ENCODE measurements at regions not wholly inside any gene's neighbourhood (a gene's known extent, or its start where the extent isn't known, plus 50 kb on each side); places are given as distances from the start of the nearest gene placed in this dataset.

GRCh38 chr3:96361241-96361640 is 453.2 kb upstream of the EPHA6 start:
- Mint-ChIP-seq H3K4me3 (no peak overlapping the region), H3K27me3 (no peaks in the 10 kb centered on the region), H3K9me3 (peaks cover 8% of the 10 kb centered on the region), H3K36me3 (no peaks in the 10 kb centered on the region), H3K27ac (no peak overlapping the region), H3K4me1 (no peaks in the 10 kb centered on the region)
- DNase-seq, result no peak
- CTCF ChIA-PET, result no interaction called here

GRCh38 chr3:96370637-96371036 is 443.8 kb upstream of the EPHA6 start:
- Mint-ChIP-seq H3K4me3 (no peak overlapping the region), H3K4me1 (no peaks in the 10 kb centered on the region), H3K9me3 (peaks cover 6% of the 10 kb centered on the region), H3K27me3 (no peaks in the 10 kb centered on the region), H3K27ac (no peak overlapping the region), H3K36me3 (no peaks in the 10 kb centered on the region)
- CTCF ChIA-PET, result no interaction called here
- DNase-seq, result no peak

GRCh38 chr3:96410006-96410730 is 404.2 kb upstream of the EPHA6 start:
- Mint-ChIP-seq H3K9me3 (peaks cover 5% of the 10 kb centered on the region), H3K27ac (no peak overlapping the region)

DNA sequence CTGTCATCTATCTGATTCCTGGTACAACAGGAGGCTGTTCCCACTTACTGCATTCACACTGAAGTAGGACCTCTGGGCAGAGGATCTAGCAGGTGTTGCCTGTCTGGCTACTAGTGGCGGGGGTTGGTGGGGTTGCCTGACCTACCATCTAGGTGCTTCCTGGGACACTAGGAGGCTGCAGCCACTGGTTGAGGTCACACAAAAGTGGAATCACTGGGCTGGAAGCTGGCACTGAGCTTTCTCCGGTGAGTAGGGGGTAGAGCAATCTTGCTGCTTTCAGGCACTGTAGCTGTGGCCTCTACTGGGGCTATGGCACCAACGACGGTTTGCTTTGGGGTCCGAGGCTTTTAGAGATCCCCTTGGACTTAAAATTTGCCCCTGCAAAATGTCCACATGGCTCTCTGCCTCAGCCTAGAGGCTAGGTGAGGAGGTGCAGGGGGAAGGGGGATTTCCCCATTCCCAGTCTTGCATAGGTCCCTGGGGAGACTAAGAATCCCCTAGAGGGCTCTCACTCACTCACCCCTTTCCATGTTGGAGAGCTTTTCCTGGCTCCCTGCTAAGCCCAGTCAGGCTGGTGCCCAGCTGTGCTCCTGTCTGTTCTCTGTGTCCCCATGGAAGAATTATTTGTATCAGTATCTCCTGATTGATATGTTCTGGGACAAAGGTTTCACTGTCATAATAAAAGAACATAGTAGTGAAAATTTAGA is 397.7 kb upstream of the EPHA6 start:
- Mint-ChIP-seq H3K27ac (no peak overlapping the region), H3K9me3 (peaks cover 2% of the 10 kb centered on the region), H3K4me3 (no peak overlapping the region), H3K27me3 (no peaks in the 10 kb centered on the region), H3K4me1 (no peaks in the 10 kb centered on the region), H3K36me3 (no peaks in the 10 kb centered on the region)
- no peak for DNase-seq
- CTCF ChIA-PET, result interaction anchor here (0.6 kb wide), 1 partner anchor 602 kb away, joined by 3 read pairs; no protein-coding TSS in a partner anchor

More at GRCh38 chr3:96410006-96410730, 404.2 kb upstream of the EPHA6 start:
- H3K4me1 Mint-ChIP-seq, result no peaks in the 10 kb centered on the region
- no peak for DNase-seq
- H3K27me3 Mint-ChIP-seq, result no peaks in the 10 kb centered on the region
- H3K4me3 Mint-ChIP-seq, result no peak overlapping the region
- H3K36me3 Mint-ChIP-seq, result no peaks in the 10 kb centered on the region
- CTCF ChIA-PET, result no interaction called here

- Mint-ChIP-seq H3K27me3 (no peaks in the 10 kb centered on the region), H3K9me3 (peaks cover 5% of the 10 kb centered on the region), H3K4me3 (no peak overlapping the region), H3K4me1 (no peaks in the 10 kb centered on the region), H3K36me3 (no peaks in the 10 kb centered on the region), H3K27ac (no peak overlapping the region)
- CTCF ChIA-PET, result no interaction called here
- no peak for DNase-seq
Observed at GRCh38 chr3:96428097-96428496, 386.3 kb upstream of the EPHA6 start.

GRCh38 chr3:96430079-96430478 is 384.3 kb upstream of the EPHA6 start:
- CTCF ChIA-PET, result no interaction called here
- H3K27ac Mint-ChIP-seq, result no peak overlapping the region
- no peaks in the 10 kb centered on the region for H3K36me3 Mint-ChIP-seq
- no peak overlapping the region for H3K4me3 Mint-ChIP-seq
- no peaks in the 10 kb centered on the region for H3K4me1 Mint-ChIP-seq
- H3K9me3 Mint-ChIP-seq, result peaks cover 3% of the 10 kb centered on the region
- DNase-seq, result no peak
- no peaks in the 10 kb centered on the region for H3K27me3 Mint-ChIP-seq

GRCh38 chr3:96434651-96435050 is 379.7 kb upstream of the EPHA6 start:
- no peak overlapping the region for H3K27ac Mint-ChIP-seq
- no peaks in the 10 kb centered on the region for H3K4me1 Mint-ChIP-seq
- no peaks in the 10 kb centered on the region for H3K27me3 Mint-ChIP-seq
- CTCF ChIA-PET, result interaction anchor here (0.7 kb wide), 1 partner anchor 533 kb away, joined by 3 read pairs; no protein-coding TSS in a partner anchor
- H3K36me3 Mint-ChIP-seq, result no peaks in the 10 kb centered on the region
- no peak overlapping the region for H3K4me3 Mint-ChIP-seq
- no peak for DNase-seq
- peaks cover 2% of the 10 kb centered on the region for H3K9me3 Mint-ChIP-seq

- H3K27ac Mint-ChIP-seq, result no peak overlapping the region
- DNase-seq, result no peak
- CTCF ChIA-PET, result no interaction called here
- H3K36me3 Mint-ChIP-seq, result no peaks in the 10 kb centered on the region
- no peak overlapping the region for H3K4me3 Mint-ChIP-seq
- H3K9me3 Mint-ChIP-seq, result peaks cover 3% of the 10 kb centered on the region
- H3K4me1 Mint-ChIP-seq, result no peaks in the 10 kb centered on the region
- H3K27me3 Mint-ChIP-seq, result no peaks in the 10 kb centered on the region
Observed at GRCh38 chr3:96449346-96449745, 365.0 kb upstream of the EPHA6 start.

GRCh38 chr3:96449803-96450202 is 364.6 kb upstream of the EPHA6 start:
- Mint-ChIP-seq H3K36me3 (no peaks in the 10 kb centered on the region), H3K9me3 (peaks cover 3% of the 10 kb centered on the region), H3K27ac (no peak overlapping the region), H3K4me3 (no peak overlapping the region), H3K4me1 (no peaks in the 10 kb centered on the region), H3K27me3 (no peaks in the 10 kb centered on the region)
- no peak for DNase-seq
- CTCF ChIA-PET, result no interaction called here

DNA sequence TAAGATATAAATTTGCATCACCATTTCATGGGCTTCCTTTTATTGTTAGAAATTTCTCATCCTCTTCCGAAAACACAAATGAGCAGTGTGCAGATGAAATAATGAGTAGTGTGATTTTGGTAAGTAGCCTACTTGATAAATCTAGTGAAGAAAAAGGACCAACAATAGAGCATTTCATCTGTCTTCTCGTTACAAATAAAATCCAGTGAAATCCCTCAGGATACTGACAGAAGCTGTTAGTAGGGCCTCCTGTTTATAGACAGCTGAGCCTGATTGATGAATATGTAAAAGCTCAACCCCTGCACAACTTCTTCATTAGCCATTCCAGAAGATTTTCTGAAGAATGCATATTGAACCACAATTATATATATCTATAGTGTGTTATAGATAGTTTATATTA is 363.7 kb upstream of the EPHA6 start:
- CTCF ChIA-PET, result no interaction called here
- Mint-ChIP-seq H3K4me1 (no peaks in the 10 kb centered on the region), H3K9me3 (peaks cover 3% of the 10 kb centered on the region), H3K36me3 (no peaks in the 10 kb centered on the region), H3K4me3 (no peak overlapping the region), H3K27me3 (no peaks in the 10 kb centered on the region), H3K27ac (no peak overlapping the region)
- DNase-seq, result no peak

DNA sequence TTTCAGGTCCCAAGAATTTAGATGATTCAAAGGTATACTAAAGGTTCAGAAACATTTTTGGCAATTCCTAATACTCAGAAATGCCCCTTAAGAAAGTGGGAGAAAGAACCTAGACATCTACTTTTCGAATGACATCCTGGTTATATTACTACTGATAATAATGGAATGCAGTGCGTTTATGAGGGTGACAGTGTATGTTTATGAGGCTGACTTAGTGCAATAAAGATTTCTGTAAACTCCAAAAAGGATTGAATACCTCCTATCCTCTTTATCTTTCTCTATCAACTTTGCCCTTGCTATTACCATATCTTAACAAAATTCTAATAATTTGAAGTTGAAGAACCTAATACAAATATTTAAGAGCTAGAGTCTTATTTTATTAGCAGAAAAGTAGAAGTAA is 348.9 kb upstream of the EPHA6 start:
- Mint-ChIP-seq H3K4me1 (no peaks in the 10 kb centered on the region), H3K27me3 (no peaks in the 10 kb centered on the region), H3K4me3 (no peak overlapping the region), H3K27ac (no peak overlapping the region), H3K36me3 (no peaks in the 10 kb centered on the region), H3K9me3 (peaks cover 3% of the 10 kb centered on the region)
- no peak for DNase-seq
- CTCF ChIA-PET, result no interaction called here

DNA sequence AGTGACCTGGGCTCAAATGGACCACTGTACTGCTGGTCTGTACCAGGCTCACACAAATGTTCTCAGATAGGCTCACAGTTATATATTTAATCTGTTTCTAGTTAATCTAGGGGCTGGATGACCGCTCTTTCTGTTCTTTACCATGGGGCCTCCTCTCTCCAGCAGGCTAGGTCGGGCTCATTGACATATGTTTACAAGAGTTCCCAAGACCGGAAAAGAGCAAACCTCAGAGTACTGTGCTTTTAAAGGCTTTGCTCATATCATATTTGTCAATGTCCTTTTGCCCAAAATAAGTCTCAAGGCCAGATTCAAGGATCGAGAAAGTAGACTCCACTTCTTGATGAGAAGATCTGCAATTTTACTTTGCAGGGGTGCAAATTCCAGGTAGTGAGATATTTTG is 348.0 kb upstream of the EPHA6 start:
- Mint-ChIP-seq H3K4me1 (no peaks in the 10 kb centered on the region), H3K27ac (no peak overlapping the region), H3K4me3 (no peak overlapping the region), H3K36me3 (no peaks in the 10 kb centered on the region), H3K27me3 (no peaks in the 10 kb centered on the region), H3K9me3 (peaks cover 3% of the 10 kb centered on the region)
- no peak for DNase-seq
- CTCF ChIA-PET, result no interaction called here

- Mint-ChIP-seq H3K9me3 (peaks cover 3% of the 10 kb centered on the region), H3K27ac (no peak overlapping the region), H3K27me3 (no peaks in the 10 kb centered on the region), H3K4me1 (no peaks in the 10 kb centered on the region), H3K36me3 (no peaks in the 10 kb centered on the region), H3K4me3 (no peak overlapping the region)
- DNase-seq, result no peak
- CTCF ChIA-PET, result no interaction called here
Observed at GRCh38 chr3:96467639-96468038, 346.8 kb upstream of the EPHA6 start.

- H3K4me1 Mint-ChIP-seq, result no peaks in the 10 kb centered on the region
- CTCF ChIA-PET, result no interaction called here
- no peak overlapping the region for H3K27ac Mint-ChIP-seq
- DNase-seq, result no peak
- no peaks in the 10 kb centered on the region for H3K27me3 Mint-ChIP-seq
- H3K9me3 Mint-ChIP-seq, result no peaks in the 10 kb centered on the region
- H3K36me3 Mint-ChIP-seq, result no peaks in the 10 kb centered on the region
- no peak overlapping the region for H3K4me3 Mint-ChIP-seq
Observed at GRCh38 chr3:96478496-96478895, 335.9 kb upstream of the EPHA6 start.

DNA sequence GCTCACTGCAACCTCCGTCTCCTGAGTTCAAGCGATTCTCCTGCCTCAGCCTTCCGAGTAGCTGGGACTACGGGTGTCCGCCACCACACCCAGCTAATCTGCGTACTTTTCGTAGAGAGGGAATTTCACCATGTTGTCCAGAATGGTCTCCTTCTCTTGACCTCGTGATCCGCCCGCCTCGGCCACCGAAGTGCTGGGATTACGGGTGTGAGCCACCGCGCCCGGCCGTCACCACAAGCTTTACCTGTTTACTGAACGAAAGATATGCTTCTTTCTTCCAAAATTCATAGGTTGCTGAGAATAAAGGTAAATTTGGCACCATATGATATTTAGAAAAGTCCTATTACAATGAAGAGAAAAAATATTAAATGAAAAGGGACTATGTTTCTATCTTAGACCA is 333.5 kb upstream of the EPHA6 start:
- H3K9me3 Mint-ChIP-seq, result no peaks in the 10 kb centered on the region
- no peaks in the 10 kb centered on the region for H3K27me3 Mint-ChIP-seq
- H3K27ac Mint-ChIP-seq, result no peak overlapping the region
- no peak overlapping the region for H3K4me3 Mint-ChIP-seq
- no peak for DNase-seq
- CTCF ChIA-PET, result no interaction called here
- no peaks in the 10 kb centered on the region for H3K36me3 Mint-ChIP-seq
- no peaks in the 10 kb centered on the region for H3K4me1 Mint-ChIP-seq

All from activated naive CD4-positive, alpha-beta T cell treated with anti-CD3 and anti-CD28 coated beads, Interleukin-2, amount 10 ng/mL, durations not matched to agents 7 days and 5 days (primary cell).